GM18499 (cell line): ENCODE measurements at regions not wholly inside any gene's neighbourhood (a gene's known extent, or its start where the extent isn't known, plus 50 kb on each side); places are given as distances from the start of the nearest gene placed in this dataset.
"Not testable (repeated sequence)": the region's sequence is repeated elsewhere in the genome, so short reads cannot be mapped to it uniquely, and the experiment has no call there.

Source experiments
- ATAC-seq: cut with Tn5 transposase; IDR thresholded peaks from one replicate; pipeline ENCODE4 v1.9.1; 2021; ENCODE audit warnings: moderate number of reproducible peaks; ENCODE audit not compliant: insufficient read depth, unreplicated experiment

GRCh38 chr1:233435622-233436021 is 108.1 kb downstream of the MAP3K21 start:
- no peak for ATAC-seq

- ATAC-seq = no peak
Observed at GRCh38 chr1:233439721-233440120, 112.2 kb downstream of the MAP3K21 start.

- ATAC-seq = no peak
Observed at GRCh38 chr1:233440951-233441401, 113.5 kb downstream of the MAP3K21 start.

GRCh38 chr1:233442026-233442780 is 114.7 kb downstream of the MAP3K21 start:
- ATAC-seq = no peak

GRCh38 chr1:233443040-233443760 is 115.7 kb downstream of the MAP3K21 start:
- ATAC-seq = no peak

- no peak for ATAC-seq
Observed at GRCh38 chr1:233444484-233444883, 117.0 kb downstream of the MAP3K21 start.

- ATAC-seq = no peak
Observed at GRCh38 chr1:233445737-233446136, 118.2 kb downstream of the MAP3K21 start.

- no peak for ATAC-seq
Observed at GRCh38 chr1:233446935-233447334, 119.4 kb downstream of the MAP3K21 start.

GRCh38 chr1:233448109-233448689 is 120.7 kb downstream of the MAP3K21 start:
- ATAC-seq = no peak

- no peak for ATAC-seq
Observed at GRCh38 chr1:233452724-233453123, 125.2 kb downstream of the MAP3K21 start.

- no peak for ATAC-seq
Observed at GRCh38 chr1:233453433-233454200, 126.1 kb downstream of the MAP3K21 start.

GRCh38 chr1:233459470-233459945 is 132.0 kb downstream of the MAP3K21 start:
- peak; percentile 46 for ATAC-seq

- no peak for ATAC-seq
Observed at GRCh38 chr1:233459968-233460367, 132.4 kb downstream of the MAP3K21 start.

- ATAC-seq = no peak
Observed at GRCh38 chr1:233460692-233461091, 133.2 kb downstream of the MAP3K21 start.

GRCh38 chr1:233461847-233462246 is 134.3 kb downstream of the MAP3K21 start:
- ATAC-seq = no peak

GRCh38 chr1:233463333-233463732 is 135.8 kb downstream of the MAP3K21 start:
- ATAC-seq = no peak

- no peak for ATAC-seq
Observed at GRCh38 chr1:233465745-233466343, 138.3 kb downstream of the MAP3K21 start.

GRCh38 chr1:233470741-233471499 is 143.0 kb upstream of the KCNK1 start:
- no peak for ATAC-seq

- not testable (repeated sequence) for ATAC-seq
Observed at GRCh38 chr1:233471851-233472250, 142.1 kb upstream of the KCNK1 start.
